Vagina (tissue), 2 donors: ENCODE measurements at regions not wholly inside any gene's neighbourhood (a gene's known extent, or its start where the extent isn't known, plus 50 kb on each side); places are given as distances from the start of the nearest gene placed in this dataset.

Experiments used
- CTCF ChIP-seq, 3 experiments: fragments of 450-650 bp in 2 of 3; fragments of 200-600 bp in 1 of 3; sonication (generic) in 1 of 3; IDR thresholded peaks; one replicate each; pipeline ENCODE4 v1.5.1; 2017 to 2019; ENCODE audit warnings: antibody characterized with exemption in 3 of 3, mild to moderate bottlenecking in 2 of 3, moderate library complexity in 2 of 3
- POLR2AphosphoS5 ChIP-seq, 2 donors: sonication (generic); formaldehyde crosslinking; IDR thresholded peaks; one replicate each; pipeline ENCODE4 v1.9.0; 2017; ENCODE audit warnings: antibody characterized with exemption in 2 of 2, mild to moderate bottlenecking in 2 of 2, low read depth in 1 of 2; ENCODE audit not compliant: insufficient read depth in 1 of 2

DNA sequence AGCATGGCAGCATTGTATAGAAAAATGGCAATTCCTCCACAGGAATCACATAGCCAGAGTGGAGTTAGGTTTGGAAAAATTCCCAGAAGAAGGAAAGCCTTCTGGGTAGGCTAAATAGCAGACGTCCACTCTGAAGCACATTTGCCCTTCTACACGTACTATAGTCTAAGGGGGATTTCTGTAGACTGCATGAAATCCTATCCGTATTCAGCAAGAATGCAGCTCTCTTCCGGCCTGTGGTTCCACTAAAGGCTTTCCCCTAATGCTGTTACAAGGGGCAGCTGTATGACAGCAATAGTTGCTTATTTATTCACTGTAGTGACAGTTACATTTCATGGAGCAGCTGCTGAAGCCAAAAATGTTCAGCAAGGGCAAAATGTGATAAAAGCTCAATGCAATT, 263.6 kb downstream of the RWDD3 start:
- no peak for TF ChIP-seq POLR2AphosphoS5 (IDR thresholded peaks at IDR 0.05; ENCODE audit: insufficient read depth in 1 of 2, low read depth in 1 of 2)
- TF ChIP-seq CTCF (IDR thresholded peaks at IDR 0.05): no peak
